Suppressor macrophage treated with lipopolysaccharide for 1 hour (primary cell): ENCODE measurements at regions not wholly inside any gene's neighbourhood (a gene's known extent, or its start where the extent isn't known, plus 50 kb on each side); places are given as distances from the start of the nearest gene placed in this dataset.
"Not testable (repeated sequence)": the region's sequence is repeated elsewhere in the genome, so short reads cannot be mapped to it uniquely, and the experiment has no call there.

ENCODE experiments used
- DNase-seq, 3 donors: peaks; one replicate each; pipeline ENCODE4 v3.0.0-alpha.2; 2020 to 2022

DNA sequence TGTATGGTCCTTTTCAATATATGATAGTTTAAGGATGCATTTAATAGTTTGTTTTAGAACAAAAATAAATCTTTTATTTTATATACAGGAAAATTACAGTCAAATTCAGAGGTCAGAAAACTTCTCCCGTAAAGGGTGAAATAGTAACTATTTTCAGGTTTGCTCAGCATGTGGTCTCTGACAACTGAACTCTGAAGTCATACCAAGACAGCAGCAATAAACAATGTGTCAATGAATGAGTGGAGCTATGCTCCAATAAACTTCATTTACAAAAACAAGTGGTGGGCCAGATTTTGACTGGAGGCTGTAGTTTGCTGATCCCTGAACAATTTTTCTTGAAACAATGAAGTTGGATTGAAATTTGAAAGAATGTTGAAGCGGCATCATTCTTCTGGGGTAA, 123.6 kb downstream of the ZNF248 start:
- DNase-seq: no peak

DNA sequence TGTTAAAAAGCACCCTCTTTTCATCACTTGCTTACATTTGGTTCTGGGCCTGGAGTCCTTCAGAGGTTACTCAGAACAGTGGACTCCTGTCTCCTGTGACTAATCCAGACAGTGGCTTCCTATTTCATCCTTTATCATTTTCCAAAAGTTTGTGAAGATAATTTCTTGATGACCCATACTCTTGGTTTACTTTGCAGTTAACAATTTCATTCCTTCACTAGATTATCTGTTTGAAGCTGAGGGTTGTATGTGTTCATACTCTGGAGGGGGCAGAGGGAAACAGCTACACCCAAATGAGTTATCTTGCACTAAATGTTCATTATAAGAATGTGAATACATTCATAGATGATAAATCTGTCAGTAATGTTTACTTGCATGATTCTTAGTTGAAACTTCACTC, 124.7 kb downstream of the ZNF248 start:
- no peak for DNase-seq

DNA sequence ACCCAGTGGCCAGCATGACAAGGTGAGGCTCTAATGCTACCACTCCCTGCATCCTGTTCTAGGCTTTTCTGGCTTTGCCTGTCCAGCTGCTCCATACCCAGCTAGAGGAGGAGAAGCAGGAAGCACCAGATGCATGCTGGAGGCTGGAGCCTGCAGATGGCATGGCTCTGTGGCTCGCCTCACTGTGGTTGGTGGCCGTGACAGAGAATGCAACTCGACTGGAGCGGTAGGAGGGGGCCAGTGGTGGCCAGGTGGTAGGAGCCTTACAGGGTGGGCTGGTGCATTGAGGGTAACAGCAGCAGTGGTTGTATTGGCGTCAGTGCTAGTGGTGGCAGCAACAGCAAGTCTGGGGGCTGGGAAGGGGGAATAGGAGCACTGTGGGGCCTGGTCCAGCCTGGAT, 128.6 kb downstream of the ZNF248 start:
- DNase-seq: no peak

DNA sequence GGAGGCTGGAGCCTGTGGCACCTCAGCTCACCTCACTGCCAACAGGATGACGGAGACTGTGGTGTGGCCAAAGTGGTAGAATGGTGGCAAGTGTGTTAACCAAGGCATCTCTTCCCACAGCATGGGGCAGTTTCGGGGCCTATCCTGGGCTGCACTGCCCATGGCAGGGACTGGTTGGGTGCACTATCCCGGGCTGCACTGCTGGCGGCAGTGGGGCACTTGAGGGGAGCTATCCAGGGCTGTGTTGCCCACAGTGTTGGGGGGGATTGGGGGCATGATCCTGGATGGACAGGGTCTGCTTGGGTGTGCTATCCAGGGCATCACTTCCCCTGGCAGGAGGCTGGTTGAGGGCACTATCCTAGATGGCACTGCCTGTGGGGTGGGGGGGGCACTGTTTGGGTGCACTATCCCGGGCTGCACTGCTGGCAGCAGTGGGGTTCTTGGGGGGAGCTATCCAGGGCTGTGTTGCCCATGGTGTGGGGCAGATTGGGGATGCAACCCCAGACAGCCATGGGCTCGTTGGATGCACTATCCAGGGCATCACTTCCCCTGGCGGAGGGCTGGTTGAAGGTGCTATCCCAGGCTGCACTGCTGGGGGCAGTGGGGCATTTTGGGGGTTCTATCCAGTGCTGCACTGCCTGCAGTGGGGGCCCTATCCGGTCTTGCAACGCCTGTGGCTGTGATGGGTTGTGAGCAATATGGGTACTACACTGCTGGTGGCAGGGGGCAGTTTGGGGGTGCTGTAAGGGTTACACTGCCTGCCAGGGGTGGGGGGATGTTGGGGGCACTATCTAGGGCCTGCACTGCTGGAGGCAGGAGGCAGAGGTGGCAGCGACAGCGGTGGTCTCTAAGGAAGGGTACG, 129.7 kb downstream of the ZNF248 start:
- no peak for DNase-seq

DNA sequence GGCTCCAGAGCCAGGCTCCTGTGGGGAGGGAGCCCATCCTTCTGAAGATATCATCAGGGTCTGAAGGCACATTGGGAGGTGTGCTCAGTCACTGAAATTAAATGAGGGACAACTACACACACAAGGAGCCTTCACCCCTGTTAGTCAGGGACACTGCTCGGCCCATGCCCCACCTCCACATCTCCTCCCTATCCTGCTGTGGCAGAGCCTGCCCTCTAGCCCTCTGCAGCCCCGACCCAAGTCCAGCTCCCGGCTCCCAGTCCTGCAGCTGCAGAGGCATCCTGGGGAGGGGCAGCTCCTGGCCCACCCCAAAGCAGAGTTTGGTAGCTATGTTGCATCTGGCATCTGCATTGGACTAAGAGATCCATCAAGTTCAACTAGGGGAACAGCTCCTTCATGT, 136.3 kb downstream of the ZNF248 start:
- no peak for DNase-seq

DNA sequence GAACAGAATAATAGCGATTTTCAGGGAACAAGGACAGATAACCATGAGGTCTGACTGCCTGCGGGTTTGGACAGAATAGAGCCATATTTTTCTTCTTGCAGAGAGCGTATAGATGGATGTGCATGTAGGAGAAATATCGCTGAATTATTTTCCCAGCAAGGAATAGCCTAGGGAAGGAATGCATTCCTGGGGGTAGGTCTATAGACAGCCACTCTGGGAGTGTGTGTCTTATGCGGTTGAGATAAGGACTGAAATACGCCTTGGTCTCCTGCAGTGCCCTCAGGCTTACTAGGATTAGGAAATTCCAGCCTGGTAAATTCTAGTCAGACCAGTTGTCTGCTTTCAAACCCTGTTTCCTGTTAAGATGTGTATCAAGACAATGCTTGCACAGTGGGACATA, 139.3 kb downstream of the ZNF248 start:
- DNase-seq: not testable (repeated sequence)

DNA sequence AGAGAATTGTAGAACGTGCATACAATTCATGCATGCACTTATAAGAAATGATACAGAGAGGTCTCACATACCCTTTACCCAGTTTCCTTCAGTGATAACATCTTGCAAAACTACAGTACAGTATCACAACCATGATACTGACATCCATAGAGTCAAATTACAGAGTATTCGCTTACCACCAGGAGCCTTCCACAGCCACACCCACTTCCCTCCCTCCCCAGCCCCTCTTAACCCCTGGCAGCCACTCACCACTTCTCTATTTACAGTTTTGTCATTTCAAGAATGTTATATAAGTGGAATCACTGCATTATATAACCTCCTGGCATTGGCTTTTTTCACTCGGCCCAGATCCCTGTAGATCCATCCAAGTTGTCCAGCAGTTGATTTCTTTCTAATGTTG, 143.8 kb downstream of the ZNF248 start:
- DNase-seq: no peak

DNA sequence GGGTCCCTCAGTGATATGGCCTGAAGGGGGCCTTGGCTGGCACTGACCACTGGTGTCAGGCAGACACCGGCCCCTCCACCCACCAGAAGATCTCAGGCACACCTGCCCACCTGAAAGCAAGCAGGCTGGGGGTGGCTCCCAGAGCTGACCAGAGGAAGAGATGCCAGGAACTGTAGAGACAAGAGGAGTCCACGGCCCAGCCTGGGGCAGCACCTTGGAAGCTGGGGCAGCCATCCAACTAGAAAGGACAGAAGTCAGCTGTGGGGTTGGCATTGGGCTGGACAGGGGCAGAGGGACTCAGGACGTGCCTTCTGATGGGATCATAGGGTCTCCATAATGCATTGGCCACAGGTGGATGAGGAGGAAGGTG, 144.3 kb downstream of the ZNF248 start:
- DNase-seq: no peak

DNA sequence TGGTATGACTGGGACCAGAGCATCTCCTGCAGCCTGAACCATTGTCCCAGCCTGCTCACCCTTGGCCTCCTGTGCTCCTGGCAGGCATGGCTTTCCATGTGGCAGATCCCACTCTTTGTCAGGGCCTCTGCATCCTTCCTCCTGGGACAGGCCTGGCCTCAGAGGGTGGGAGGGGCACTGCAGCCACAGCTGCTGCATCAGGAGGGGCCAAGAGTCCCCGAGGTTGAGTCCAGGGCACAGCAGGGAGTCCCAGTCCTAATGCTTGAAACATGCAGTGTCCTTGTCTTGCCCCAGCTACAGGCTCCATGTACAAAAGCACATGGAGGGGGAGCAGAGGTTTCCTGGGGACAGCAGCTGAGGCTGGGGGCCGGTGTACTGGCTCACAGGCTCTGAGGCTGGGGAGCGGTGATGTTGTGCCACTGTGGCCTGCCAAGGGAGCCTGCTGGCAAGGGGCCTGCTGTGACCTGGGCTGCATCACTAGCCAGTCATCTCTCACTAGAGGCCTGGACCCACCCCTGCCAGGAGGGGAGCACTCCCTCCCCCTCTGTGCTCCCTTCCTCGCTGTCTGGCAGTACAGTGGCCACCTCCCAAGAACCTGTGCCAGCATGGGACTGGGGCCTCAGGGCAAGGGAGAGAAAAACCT, 144.8 kb downstream of the ZNF248 start:
- no peak for DNase-seq

DNA sequence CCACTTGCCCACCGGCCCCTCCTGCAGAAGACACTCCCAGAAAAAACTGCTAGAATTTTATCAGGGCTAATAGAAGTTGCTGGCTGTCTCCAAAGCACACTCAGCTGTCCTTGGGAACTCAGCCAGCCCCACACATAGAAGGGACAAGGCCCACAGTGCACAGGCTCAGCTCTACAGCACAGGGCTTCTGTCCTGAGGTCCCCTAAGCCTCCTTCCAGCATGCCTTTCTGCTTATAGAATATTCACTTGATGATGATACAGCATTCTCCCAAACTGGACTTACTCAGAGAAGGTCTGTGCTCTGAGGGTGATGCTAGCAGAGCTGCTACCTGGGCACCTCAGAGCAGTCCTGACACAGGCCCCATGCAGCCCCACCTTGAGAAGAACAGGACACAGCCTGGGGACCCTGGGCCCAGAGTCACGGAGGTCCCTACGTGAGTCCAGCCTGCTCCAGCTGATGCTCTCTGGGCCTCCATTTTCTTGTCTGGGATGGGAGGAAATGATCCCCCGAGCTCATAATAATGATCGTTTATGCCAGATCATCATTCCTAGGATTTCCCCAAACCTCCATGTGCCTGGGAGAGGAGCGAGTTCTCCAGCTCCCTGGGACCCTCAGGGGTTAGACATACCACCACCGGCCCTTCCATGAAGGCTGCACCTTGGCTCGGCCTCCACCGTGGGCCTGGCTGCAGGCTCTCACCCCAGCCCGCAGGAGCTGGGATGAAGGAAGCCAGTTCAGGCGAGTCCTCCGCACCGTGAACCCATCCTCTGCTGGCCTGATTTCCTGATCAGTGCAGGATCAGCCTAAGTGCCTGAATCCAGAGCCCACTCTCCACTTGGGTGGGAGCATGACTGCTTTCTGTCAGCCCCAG, 145.6 kb downstream of the ZNF248 start:
- no peak for DNase-seq

DNA sequence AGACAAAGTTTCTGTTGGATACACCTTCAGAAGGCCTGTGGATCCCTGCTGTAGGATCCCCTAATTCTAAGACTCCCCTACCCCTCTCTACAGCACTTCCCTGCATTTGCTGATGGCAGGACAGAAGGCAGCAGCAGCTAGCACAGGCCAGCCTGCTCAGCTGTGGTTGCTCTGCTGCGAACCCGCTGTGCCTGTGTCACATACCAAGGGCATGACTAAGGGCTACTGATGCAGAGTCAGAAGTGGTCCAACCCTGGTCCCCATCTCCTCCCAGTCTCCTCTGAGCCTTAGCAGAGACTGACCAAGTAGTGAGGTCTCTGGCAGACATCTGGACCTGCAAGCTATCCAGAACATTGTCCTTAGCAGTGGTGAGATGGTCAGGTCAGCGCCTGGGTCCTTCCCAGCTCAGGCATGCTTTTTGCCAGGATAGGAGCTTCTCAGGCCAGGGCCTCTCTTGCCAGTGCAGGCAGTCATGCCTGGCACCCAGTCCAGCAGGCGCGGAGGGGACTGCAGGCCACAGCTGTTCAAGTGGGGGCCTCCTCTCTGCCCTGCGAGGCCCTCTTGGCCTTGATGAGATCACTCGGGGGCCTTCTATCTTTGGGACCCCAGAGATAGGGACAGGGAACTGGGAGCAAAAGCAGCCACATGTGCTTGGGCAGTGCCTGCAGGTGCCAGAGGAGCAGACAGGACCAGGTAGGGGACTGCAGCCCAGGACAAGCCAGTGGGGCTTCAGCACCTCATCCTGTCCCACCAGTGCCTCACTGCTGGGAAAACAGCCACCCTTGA, 146.4 kb downstream of the ZNF248 start:
- no peak for DNase-seq

DNA sequence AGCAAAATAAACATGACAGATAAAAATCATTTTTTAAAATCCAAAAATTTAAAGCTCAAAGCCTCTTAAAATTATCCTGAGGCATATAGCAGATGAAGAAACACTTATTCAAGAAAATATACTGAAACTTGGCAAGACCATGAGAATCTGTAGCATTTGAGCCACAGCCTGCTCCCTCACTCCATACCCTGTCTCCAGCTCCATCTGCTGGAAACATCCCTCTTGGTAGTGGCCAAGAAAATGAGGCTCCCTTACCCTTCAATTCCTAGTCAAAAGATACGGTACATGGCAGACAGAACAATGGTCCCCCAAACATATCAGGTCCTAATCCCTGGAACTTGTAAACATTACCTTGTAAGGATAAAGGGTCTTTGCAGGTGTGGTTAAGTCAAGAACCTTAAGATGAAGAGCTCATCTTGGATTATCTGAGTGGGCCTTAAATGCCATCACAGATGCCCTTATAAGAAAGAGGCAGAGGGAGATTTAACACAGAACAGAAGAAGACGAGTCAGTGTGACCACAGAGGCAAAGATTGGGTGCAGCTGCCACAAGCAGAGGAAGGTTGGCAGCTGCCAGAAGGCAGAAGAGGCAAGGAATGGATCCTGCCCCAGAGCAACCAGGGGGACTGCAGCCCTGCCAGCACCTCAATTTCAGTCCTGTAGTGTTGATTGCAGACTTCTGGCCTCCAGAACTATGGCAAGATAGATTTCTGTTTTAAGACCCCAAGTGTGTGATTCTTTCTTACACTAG, 149.4 kb downstream of the ZNF248 start:
- no peak for DNase-seq

DNA sequence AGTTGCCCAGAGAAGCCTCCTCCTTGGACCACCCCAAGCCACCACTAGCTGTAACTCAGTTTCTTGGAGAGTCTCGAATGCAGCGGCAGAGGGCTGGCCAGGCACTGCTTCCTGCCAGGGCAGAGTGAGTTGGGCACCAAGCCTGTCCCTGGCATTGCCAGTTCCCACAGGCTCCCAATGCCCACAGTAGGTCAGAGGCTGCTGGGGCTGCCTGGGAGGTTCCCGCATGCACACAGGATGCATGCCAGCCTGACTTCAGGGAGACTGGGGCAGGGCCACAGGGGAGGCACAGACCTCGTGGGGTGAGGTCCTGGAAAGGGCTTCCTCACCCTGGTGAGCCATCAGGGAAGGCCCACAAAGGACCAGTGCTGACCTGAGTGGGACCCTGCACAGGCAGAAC, 152.8 kb downstream of the ZNF248 start:
- DNase-seq: no peak

DNA sequence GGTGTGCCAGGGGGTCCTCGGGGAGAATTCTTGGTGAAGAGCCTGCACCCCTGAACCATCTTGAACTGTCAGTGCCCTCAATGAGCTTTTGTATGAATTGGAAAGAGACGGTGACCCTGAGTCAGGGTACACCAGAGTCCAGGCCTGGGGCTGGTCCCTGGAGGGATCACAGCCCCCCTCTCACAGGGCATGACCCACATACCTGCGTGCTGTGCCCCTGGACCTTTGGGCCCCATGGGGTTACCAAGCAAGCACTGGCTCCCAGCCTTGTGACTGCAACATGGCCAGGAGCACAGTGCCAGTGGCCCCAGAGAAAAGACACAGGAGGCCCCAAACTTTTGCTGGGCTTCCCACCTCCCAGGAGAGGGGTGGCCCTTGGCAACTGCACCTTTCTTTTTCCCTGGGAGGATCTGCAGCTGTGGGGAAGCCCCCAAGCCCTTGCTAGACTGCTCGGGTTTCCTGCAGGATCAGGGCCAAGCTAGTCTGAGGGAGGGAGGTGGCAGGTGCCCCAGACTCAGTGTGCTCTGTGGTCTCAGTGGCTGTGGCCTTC, 153.5 kb downstream of the ZNF248 start:
- DNase-seq: no peak

DNA sequence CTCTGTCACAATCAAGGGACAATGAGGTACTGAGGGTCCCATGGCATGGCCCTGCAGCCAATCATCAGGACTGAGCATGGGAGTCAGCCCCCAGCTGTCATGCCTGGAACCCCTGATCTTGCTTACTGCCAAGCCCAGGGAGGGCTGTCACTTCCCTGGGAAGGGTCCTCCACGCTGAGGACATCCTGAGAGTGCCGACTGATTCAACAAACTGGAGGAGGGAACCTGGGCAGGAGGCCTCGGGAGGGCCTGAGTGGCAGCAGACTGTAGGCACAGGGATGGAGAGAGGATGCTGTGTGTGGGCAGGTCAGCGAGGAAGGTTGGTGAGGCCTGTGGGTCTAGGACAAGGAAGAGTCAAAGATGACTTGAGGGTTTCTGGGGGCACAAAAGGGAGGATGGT, 154.3 kb downstream of the ZNF248 start:
- no peak for DNase-seq

DNA sequence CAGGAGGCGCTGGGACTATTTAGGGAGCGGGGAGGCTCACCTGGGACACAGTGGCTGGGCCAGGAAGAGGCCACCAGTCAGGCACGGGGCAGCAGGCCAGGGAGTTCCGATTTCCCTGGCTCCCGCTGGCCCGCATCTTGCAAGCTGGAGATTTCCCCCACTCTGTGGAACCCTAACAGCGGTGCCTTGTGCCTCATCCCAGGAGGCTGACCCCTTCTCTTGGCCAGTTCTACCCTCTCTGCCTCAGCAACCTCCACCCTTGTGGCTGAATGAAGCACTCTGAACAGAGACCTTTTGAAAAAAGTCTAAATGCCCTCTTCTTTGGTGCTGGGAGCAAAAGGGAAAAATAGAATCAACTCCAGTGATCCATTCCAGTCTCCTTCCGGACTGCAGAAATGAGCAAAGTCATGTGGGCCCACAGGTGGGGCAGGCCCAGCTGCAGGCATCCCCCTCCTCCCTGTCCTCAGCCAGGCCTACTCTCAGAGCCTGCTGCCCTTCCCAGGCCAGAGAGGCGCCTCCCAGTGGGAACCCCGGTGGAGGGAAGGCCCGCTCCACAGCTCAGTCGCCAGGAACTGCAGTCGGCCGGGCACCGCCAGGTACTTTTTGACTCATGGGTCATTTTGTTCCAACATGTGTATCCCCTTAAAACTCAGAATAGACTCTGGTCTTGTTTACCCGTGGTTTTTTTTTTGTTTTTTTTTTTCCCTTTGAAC, 155.5 kb downstream of the ZNF248 start:
- no peak for DNase-seq

DNA sequence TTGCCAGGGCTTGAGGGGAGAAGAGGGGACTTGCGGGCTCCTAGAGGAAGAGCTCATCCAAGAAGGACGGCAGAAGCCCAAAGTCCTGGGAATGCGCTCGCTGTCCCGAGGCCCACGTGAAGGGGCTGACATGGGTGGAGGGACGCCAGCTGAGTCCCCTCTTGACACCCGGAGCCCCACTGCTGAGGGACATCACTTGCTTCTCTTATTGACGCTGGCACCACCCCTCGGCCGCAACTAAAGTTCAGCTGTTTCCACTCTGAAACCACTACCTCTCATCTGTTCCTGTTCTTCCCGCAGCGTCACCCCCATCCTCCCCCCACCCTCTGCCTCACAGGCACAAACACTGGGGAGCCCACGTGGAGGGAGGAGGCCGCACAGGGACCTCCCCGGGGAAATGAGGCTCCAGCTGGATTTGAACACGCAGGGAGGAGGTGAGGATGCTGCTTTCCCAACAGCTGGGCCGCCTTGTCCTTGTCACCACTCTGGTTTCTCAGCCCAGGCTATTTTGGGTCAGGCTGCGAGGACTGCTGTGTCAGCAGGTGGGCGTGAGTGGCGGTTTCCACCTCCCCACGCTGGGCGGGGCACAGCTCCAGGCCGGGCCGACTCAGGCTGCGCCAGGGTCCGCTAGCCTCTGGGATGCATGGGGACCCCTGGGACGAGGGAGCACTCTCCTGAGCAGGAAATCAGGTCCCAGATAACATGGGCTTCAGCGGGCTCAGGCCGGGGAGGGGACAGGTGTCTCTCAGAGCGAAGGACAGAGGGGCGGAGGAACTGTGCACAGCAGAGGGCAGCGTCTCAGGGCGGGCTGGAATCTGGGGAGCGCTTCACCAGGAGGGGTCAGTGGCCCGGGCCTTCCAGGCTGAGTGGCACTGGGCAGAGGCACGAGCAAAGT, 156.3 kb downstream of the ZNF248 start:
- DNase-seq: no peak

DNA sequence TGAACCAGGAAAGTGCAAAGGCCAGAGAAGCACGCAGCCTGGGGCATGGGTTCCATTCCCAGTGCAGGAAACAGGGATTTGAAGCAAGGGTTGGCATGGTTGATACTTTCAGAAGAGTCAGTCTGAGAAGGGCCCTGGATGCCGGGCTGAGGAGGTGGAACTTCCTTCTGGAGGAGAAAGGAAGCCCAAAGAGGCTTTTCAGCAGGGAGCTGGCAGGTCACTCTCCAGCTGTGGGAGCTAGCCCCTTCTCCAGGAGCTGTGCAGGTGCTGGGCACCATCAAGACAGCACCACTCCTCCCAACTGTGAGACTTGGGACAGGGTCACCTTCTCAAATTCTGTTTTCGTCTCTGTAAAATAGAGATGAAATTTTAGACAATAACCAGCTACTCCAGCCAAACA, 169.8 kb downstream of the ZNF248 start:
- no peak for DNase-seq

DNA sequence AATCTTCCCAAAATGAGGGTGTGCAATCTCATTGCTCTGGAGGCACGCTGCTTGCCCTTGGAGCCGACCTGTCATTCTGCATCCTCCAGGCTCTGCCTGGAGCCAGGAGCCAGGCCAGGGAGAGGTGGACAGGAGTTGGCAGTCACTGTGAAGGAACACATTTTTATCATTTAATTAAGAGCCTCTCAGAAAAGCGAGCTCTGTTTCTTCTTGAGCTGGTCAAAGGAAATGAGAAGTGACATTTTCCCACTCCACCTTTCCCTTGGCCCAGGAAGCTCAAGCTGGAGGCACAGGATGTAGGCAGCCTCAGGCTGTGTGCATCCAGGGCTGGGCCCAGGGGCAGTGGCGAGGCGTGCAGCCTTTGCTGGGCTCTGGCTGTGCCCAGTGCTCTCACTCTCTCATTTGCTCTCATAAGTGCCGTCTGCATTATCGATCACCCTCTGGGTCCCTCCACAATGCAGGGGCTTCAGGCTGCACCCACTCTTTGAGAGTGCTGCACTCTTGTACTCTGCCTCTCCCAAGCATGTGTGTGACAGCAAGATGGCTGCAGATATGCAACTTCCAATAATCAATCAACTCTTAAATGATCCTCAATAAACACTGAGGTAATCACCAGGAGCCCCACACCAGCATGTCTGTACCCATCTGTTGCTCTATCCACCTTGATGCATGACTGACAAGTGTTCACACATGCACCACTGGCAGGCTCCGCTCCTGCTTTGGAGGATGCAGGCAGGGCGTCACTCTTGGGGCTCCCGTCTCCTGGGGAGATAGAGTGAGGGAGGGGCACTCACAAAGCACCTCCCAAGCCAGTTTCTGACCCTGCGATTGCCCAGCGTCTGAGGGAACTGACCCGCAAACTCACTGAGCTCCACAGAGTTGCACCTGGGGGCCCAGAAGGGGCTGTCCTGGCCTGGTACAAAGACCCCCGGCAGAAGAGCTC, 171.4 kb downstream of the ZNF248 start:
- no peak for DNase-seq
